ENCODE measurements at regions not wholly inside any gene's neighbourhood (a gene's known extent, or its start where the extent isn't known, plus 50 kb on each side); places are given as distances from the start of the nearest gene placed in this dataset.

DNA sequence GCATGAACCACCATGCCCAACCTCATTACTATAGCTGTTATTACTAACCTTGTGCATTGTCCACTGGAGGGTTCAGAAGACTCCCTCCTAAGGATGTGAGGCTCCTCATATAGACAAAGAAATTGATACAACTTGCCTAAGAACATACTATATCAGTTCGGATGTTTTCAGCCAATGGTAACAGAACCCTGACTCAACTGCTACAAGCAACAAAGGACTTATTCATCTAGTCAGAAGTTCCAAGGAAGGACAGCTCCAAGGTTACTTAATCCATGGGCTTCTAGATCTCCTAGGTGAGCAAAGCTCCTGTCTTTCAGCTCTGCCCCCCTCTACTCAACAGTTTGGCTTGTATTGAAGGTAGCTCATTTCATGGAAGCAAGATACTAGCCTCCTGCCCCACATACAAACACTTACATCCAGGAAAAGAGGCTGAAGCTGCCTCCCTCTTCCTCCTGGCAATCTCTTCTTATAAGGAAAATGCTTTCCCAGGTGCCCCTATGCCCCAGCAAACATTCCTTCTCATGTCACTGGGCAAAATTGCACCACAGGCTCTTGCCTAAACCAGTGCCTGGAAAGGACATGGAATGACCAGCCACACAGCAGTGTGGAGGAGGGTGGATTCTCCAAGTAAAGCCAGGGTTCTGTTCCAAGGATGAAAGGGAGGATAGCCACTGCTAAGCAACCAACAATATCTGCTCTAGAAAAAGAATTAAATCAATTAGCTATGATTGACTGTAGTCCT is 497.8 kb downstream of the FOXO1 start:
- DNase-seq (ENCODE audit: low spot score), result no peak

DNA sequence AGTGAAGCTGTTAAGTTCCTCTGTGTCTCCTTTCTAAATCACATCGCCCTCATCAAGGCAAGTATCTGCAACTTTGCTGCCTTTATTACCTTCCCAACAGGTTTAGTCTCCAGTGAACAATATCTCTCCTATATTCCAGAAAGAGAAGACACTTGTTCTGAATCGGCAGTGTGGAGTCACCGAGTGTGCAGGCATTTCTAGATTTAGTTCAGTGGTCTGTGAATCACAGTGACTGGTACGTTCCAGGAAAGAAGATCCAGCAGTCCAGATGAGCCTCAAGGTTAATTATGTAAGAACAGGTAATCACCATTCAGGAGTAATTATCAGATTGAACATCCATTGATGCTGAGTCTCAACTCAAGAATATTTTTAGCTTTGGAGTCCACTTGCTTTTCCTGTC is 497.0 kb downstream of the FOXO1 start:
- DNase-seq (ENCODE audit: low spot score), result no peak

DNA sequence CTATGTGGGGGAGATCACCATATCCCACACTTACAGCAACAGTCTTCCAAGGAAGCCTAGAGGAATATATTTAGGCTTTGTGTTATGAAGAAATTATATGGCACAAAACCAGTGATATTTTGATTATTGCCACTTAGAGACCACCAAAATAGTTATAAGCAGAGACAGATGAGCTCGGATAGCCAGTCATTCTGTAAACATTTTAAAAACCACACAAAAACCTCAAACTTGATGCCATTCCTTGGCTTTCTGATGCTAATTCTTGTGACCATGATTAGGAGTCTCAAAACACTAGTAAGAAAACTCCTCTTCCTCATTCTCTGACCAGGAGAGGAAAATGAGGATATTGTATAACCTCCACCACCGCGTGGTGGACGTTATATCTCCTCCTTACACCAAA is 496.4 kb downstream of the FOXO1 start:
- DNase-seq (ENCODE audit: low spot score), result no peak

DNA sequence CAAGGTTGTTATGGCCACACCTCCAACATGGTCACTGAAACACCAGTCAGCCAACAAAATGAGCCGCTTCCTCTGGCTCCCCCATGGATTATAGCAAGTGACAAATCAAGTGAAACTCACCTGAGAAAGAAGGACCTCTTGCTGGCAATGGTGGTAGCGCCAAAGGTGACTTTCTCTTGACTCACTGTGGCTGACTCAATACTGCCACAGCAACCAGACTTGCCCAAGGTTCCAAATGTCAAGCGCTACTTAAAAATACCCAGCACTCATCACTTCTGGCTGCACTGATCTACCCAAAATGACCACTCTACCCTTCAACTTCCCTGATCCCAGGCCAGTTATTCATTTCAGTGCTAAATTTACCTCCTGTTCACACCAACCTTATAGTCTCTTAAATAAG is 495.5 kb downstream of the FOXO1 start:
- DNase-seq (ENCODE audit: low spot score), result no peak

DNA sequence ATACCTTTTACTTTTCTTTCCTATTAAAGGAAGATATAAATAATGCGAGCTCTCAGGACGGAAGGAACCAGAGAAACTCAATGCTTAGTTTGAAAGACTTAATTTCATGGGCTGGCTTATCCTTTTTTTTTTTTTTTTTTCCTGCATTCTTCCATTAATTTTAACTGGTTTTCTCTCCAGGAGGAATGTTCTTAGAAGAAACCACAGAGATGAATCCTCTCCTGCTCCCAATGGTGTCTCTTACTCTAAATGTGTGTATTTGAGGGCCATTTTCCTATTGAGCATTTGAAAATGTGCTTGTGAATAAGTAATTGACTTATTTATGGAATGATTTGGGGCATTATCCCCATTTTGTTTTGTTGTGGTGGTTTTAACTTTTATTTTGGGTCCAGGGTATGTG is 494.9 kb downstream of the FOXO1 start:
- no peak for DNase-seq (ENCODE audit: low spot score)

DNA sequence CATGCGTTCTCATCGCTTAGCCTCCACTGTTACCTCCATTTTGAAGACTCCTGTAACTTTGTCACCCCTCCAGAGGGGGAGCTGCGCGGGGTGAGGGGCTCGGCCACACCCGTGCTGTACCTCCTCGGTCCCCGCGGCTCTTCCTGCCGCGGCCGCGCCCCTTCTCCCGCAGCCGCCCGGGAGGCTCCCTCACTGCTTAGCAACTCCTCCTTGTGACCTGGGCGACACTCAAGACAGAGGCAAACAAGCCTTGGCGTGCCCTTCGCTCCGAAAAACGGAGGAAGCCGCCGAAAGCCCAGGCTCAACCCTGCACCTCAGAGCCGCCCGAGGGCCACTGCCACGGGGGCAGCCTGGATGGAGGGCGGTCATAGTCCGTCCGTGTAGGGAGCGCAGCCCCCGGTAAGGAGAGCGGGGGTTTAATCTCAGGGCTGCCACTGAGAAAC is 494.3 kb downstream of the FOXO1 start:
- DNase-seq (ENCODE audit: low spot score), result no peak

DNA sequence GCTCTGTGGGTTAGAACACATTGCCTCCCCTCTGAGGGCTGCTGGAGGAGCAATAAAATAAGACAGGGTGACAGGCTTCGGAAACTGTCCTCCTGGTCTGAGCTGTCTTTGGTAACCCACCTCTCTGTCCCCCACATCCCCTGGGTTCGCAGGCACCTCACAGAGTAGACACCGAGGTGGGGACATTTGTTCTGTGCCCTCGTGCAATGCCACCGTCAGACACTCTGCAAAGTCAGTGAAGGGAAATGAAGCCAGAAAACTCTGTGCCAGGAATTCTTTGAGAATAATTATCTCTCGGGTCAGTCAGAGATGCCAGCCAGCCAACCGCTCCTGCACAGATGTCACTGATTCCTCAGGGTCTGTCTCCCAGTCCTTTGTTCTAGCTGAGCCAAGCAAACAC is 493.6 kb downstream of the FOXO1 start:
- DNase-seq (ENCODE audit: low spot score), result no peak

DNA sequence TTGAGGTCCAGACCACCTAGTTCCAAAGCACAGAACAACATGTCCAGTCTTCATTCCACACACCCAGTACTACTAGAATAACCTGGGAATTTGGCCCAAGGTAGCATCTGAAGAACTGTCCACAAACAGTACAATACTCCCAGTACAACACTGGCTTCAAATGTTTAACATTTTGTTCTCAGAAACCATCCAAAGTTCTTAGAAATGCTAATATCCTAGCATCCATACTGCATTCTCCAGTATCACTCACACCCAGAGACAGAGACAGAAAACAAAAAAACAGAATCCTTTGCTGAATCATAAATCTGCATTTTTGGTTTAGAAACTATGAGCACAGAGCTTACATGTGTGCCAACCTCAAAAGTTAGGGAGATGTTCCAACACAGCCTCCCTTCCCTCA is 490.8 kb downstream of the FOXO1 start:
- no peak for DNase-seq (ENCODE audit: low spot score)

DNA sequence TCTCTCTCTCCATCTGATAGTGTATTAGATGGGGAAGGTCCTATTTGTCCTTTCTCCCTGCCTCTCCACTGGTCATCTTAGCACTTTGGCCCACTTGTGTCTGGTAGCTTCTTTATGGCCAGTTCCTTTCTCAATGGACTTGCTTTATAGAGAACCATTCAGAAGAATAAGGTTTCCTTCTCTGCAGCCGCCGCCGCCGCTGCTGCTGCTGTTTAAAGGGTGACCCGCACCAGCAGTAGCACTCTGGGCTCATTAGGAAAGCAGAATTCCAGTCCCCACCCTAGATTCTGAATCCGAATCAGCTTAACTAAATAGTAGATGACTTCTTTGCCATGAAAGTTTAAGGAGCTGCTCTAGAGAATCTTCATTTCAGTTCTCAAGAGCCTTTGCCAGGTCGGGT is 490.2 kb downstream of the FOXO1 start:
- no peak for DNase-seq (ENCODE audit: low spot score)

DNA sequence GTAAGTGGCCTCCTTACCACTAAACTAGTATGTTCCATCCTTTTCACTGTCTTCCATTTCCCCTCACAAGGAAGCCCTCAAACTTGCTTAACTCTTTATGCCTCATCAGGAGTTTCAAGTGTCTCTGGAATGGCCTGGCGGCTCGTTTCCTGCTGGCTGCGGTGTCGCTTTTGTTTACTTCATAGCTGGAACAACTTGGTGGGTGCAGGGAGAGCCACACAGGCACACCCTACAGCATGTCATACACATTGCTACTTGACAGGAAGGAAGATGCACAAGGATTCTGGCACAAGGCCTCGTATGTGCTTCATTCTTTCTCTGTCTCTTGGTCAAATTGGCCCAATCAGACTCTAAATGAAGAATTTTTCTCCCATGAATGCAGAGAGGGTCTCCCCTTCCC is 488.3 kb downstream of the FOXO1 start:
- peak; percentile 56 for DNase-seq (ENCODE audit: low spot score)

DNA sequence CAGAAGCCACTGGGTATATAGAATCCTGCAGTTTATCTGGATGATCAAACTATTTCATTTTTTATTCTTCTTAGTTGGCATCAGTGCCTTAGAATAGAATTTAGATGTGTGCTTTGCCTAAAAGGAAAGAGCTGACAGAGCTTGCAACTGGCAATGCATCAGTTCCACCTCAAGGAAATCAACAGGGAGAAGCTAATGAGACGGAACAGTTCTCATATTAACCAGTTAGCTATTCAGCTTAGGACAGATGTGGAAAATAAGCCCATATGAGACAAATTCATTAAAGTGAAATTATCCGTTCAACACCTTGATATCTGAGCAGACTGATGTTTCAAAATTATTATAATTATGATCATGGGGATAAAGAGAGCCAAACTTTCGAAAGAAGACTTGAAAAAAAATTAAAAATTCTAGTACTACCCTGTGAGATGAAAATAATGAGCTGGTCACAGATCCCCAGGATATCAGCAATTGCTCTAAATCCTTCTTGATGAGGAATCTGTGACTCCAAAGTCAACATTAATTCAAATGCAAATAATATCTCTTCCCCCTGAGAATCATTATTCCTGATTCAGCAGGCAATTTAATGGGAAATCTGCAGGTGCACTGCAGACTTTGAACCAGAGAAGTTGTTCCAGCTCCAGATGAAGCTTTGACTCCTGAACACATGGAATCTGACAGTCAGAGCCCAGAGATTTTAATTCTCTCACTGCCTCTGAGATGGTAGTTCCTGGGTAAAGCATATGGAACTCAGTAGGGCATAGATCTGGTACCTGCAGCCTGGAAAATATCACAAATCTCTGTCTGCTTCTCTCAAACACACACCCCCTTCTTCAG is 486.8 kb downstream of the FOXO1 start:
- DNase-seq (ENCODE audit: low spot score), result no peak

DNA sequence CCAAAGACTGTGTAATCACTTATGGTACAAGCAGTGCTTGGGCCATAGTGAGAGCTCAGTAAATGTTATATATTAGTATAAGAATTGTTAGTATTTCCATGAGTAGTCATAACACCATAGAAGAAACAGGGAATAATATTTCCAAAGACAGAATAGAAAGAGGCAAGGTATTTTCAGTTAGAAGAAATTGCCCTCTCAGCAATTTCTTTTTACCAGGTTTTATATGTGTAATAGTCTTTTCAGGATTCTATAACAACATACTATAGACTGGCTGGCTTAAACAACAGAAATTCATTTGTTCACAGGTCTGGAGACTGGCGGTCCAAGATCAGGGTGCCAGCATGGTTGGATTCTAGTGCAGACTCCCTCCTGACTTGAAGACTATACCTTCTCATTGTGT is 485.7 kb downstream of the FOXO1 start:
- DNase-seq (ENCODE audit: low spot score), result no peak

DNA sequence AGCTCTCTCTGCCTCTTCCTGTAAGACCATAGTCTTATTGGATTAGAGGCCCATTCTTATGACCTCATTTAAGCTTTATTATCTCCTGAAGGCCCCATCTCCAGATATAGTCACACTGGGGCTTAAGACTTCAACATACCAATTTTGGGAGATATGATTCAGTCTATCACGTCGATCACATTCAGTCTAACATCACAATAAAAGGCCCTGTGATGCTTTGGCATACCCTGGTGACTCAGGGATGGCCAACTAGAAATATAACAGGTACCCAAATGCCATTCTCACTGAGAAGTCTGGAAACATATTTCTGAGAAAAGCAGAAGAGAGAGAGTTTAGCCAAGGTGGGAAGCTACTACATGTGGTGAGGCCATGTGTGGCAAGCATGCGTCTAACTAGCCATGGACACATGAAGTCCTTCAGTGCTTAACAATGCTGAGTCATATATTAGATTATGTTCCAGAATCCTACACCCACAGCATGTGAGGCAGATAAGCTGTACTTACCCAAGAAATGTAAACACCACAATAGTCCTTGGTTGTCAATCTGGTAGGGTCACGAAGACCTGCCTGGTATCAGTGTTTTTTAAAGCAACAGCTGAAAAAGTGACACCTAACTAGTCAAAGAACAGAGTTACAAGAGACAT is 485.1 kb downstream of the FOXO1 start:
- DNase-seq (ENCODE audit: low spot score), result peak; percentile 56

DNA sequence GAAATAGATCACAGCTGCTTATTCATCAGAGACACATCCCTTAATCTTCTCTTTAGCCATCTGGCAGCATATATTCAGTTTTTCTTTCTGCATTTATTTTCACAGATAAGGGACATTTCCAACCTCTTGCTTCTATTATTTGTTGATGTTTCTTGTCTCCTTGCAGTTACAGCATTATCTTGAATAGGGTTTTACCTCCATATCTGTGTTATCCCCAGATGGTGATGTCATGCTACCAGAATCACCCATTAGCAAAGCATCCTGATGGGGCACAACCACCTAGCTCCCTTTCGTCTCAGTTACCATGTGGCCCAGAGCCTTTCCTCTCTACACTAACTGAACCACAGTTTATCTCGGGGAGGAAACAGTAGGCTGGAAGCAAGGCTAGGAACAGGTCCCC is 483.9 kb downstream of the FOXO1 start:
- DNase-seq (ENCODE audit: low spot score), result no peak

DNA sequence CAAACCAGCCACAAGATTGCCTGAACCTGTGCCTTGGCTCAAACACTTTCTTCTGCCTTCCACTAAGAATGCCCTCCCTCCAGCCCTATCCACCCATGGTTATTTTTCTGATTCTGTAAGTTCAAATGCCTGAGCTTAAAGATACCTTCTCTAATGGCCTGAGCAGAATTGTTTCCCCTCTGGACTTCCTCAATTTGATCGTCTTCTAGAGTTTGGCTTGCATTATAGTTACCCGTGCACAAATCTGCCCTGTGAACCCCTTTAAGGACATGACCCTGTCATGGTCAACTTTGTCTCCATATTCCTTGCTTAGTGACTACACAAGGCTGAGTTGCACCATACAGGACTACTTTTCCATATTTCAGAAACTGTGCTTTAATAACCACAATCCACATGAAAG is 481.0 kb downstream of the FOXO1 start:
- DNase-seq (ENCODE audit: low spot score), result no peak

DNA sequence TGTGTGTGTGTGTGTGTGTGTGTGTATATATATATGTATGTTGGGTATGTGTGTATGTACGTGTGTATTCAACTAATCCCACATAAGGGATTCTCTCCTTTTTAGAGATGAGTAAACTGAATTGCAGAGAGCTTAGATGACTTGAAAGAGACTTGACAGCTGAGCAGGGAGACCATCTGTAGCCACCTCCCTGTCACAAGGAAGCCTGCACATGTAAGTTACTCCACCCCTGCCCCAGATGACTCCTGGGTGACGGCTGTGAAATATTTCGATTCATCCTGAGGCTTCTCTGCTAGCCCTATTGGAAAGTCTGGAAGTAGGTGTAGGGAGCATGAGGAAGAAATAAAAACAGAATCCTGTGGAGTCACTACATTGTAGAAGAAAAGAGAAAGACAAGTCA is 480.4 kb downstream of the FOXO1 start:
- DNase-seq (ENCODE audit: low spot score), result no peak

DNA sequence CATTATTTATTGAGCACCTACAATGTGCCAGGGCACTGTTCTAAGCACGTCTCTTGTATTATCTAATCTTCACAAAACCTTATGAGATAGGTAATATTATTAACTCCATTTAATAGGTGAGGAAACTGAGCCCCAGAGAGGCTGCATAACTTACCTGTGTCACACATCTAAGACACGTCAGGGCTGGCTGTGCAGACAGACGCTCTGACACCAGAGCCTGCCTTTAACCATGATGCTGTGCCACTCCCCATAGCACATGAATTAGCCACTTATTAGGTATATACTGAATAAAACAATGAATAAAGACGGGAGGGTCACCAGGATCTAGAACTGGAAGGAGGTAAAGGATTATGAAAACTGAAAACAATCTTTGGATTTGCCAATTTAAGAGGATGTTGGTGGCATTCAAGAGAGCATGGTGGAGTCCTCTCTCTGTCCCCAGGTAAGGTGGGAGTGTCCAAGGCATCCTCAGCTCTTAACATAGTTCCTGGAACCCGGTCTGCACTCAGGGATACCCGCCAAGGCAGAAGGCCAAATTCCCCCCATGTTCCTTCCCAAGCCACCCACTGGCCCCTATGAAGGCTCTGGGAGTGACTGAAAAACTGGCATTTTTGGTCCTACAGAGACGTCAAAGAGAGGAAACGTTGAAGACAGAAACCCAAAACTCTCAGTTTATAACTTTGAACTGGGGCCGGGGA is 479.7 kb downstream of the FOXO1 start:
- no peak for DNase-seq (ENCODE audit: low spot score)

DNA sequence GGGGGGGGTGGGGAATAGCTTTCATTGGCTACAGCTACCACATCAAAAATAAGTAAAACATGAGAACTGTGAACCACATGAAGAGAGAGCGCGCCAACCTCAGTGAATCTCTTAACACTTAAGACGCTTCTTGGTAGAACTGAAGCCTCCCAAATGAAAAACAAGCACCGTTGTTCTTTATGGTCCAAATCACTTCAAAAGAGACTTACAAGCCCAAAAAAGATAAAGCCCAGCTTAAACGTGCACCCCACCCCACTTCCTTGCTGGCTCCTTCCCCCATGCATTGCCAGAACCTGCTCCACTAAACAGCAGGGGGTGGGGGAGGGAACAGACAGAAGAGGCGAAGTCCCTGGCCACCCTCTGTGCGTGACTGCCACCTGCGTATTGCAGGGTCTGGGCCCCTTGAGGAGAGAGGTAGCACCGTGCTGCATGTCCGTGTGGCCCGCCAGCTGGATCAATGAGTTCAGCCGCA is 479.1 kb downstream of the FOXO1 start:
- DNase-seq (ENCODE audit: low spot score), result no peak

DNA sequence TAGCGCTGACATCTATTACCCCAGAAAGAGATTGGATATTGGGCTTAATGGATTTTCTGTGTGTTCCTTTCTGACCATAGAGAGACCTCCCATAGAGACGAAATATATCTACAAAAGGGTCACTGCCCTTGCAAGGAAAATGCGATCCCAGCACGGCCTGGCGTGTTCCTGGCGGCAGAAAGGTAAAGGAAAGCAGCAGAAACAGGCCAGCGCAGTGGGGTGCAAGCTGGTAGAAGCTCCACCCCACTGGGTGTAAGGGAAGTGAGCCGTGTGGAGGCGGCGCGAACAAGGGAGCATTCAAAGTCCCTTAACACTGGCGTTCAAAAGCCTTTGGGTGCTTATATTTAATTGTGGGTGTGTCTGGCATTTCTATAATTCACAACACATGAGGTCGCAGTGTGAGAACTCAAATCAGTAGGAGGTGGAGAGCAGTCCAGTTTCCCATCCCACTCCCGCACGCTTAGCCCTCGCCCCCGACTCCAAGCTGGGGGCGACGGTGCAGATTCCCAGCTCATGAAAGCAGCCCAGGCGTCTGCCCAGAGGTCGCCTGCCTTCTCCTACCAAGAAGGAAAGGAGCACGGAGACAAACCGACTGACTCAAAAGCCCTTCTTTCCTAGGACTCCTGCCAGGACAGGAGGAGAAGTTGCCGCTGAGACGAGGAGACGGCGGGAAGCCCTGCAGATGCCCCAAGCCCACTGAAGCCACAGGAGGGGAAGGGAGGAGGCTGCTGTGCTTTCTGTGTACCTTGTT is 478.4 kb downstream of the FOXO1 start:
- no peak for DNase-seq (ENCODE audit: low spot score)

DNA sequence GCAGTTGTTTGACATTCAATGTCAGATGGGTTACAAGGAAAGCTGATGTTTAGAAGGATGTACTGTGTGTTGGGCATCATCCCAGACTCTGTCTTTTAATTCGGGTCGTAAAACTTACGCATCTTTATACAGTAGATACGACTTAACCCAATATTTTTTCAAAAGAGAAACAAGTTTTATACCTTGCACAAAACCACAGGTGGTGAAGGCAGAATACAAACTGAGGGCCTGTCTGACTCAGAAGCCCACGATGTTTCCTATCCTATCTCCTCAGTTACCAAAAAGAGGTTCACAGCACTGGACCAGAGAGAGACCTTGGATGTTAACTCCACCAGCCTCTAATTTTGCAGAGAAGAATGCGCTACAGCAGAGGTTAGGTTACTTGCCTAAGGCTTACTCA is 477.0 kb downstream of the FOXO1 start:
- DNase-seq (ENCODE audit: low spot score), result no peak

DNA sequence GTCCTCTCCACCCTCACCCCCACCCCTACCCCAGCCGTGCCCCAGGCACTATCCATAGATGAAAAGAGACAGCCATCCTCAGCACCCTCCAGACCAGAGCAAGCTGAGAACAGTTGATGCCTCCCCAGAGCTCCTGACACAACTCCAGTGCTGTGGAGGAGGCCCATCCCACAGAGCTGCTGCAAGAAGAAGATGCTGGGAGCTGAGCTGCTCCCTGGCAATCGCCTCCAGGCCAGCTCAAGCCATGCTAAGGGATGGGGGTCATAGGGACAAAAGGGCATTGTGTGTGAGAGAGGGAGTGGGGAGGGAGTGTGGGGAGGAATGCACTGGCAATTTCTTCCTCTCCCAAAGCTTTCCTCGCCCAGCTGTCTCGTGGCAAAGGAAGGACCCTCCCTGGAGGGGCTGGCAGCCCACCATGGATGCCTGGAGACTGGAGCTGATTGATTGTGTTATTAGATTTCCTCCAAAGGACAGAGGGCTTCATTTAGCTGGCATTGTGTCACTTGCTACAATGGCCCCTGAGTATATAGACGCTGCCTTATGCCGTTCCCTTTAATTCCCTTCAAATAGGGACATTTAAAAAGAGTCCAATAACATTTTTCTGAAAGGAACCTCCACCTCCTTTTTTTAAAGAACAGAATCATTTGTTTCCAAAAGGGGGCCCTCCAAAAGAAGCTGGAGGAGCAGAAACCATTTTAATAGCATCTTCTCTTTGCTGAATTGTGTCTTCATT is 476.4 kb downstream of the FOXO1 start:
- no peak for DNase-seq (ENCODE audit: low spot score)
